SU-DHL-6 (cell line): ENCODE measurements at regions not wholly inside any gene's neighbourhood (a gene's known extent, or its start where the extent isn't known, plus 50 kb on each side); places are given as distances from the start of the nearest gene placed in this dataset.

Source experiments
- H2AFZ ChIP-seq: fragments of 200-600 bp; sonication (generic); 2 replicates; pipeline ENCODE4 v1.6.1; 2014; ENCODE audit warnings: low read depth, mild to moderate bottlenecking, moderate library complexity, mixed read lengths, antibody characterized with exemption, low read length; ENCODE audit not compliant: severe bottlenecking
- H3F3A ChIP-seq: fragments of 200-600 bp; shearing (Covaris generic); 2 replicates; pipeline ENCODE4 v1.6.0; 2016; ENCODE audit warnings: antibody characterized with exemption, mild to moderate bottlenecking; ENCODE audit not compliant: insufficient read depth
- H3K27ac ChIP-seq: fragments of 200-600 bp; sonication (generic); 2 replicates; pipeline ENCODE4 v1.5.1; 2016; ENCODE audit warnings: low read depth, mild to moderate bottlenecking, low read length, moderate library complexity, mixed read lengths
- H3K27me3 ChIP-seq: fragments of 200-600 bp; sonication (generic), shearing (Covaris generic); 2 replicates; pipeline ENCODE4 v1.6.0; 2014; ENCODE audit warnings: mild to moderate bottlenecking, low read length
- H3K36me3 ChIP-seq: fragments of 200-600 bp; sonication (generic); 2 replicates; pipeline ENCODE4 v1.6.1; 2014; ENCODE audit warnings: mild to moderate bottlenecking, low read length, mixed read lengths
- H3K4me2 ChIP-seq: fragments of 300-600, 200-600 bp; shearing (Covaris generic), sonication (generic); 2 replicates; pipeline ENCODE4 v1.6.0; 2014; ENCODE audit warnings: low read length, low read depth, mild to moderate bottlenecking; ENCODE audit not compliant: poor library complexity, severe bottlenecking
- H3K4me3 ChIP-seq: fragments of 200-600 bp; sonication (generic); 2 replicates; pipeline ENCODE4 v1.5.1; 2014; ENCODE audit warnings: antibody characterized with exemption, low read length, mild to moderate bottlenecking, mixed read lengths; ENCODE audit not compliant: insufficient read depth, poor library complexity, severe bottlenecking
- H3K79me2 ChIP-seq: fragments of 200-600 bp; sonication (generic); 2 replicates; pipeline ENCODE4 v1.6.1; 2014; ENCODE audit warnings: mild to moderate bottlenecking, low read length, moderate library complexity; ENCODE audit not compliant: insufficient read depth
- H3K9ac ChIP-seq: fragments of 200-600 bp; sonication (generic); 2 replicates; pipeline ENCODE4 v1.7.0; 2014; ENCODE audit warnings: mild to moderate bottlenecking, low read length
- H3K9me2 ChIP-seq: fragments of 200-600 bp; sonication (generic); replicated peaks from 2 replicates; pipeline ENCODE4 v1.6.1; 2014; ENCODE audit warnings: low read length; ENCODE audit not compliant: insufficient read depth
- H3K9me3 ChIP-seq: fragments of 200-600 bp; sonication (generic); 2 replicates; pipeline ENCODE4 v1.6.1; 2014; ENCODE audit warnings: low read length, mixed read lengths; ENCODE audit not compliant: insufficient read depth
- H4K20me1 ChIP-seq: fragments of 200-600 bp; sonication (generic); 2 replicates; pipeline ENCODE4 v1.6.1; 2014; ENCODE audit warnings: low read depth, mild to moderate bottlenecking, antibody characterized with exemption, low read length, moderate library complexity, mixed read lengths
- EZH2phosphoT487 ChIP-seq: fragments of 200-600 bp; sonication (generic), shearing (Covaris generic); conservative IDR thresholded peaks from 2 replicates; pipeline ENCODE4 v1.6.1; 2018; ENCODE audit warnings: mild to moderate bottlenecking, antibody characterized with exemption, low read length, moderate library complexity, mixed read lengths
- TF ChIP-seq, protein P1 (sequence below): fragments of 200-600 bp; sonication (generic); IDR thresholded peaks from one replicate; pipeline ENCODE4 v1.5.1; 2017; ENCODE audit warnings: antibody characterized with exemption, mild to moderate bottlenecking, low read length, moderate library complexity; ENCODE audit not compliant: insufficient read depth, poor library complexity, severe bottlenecking

DNA sequence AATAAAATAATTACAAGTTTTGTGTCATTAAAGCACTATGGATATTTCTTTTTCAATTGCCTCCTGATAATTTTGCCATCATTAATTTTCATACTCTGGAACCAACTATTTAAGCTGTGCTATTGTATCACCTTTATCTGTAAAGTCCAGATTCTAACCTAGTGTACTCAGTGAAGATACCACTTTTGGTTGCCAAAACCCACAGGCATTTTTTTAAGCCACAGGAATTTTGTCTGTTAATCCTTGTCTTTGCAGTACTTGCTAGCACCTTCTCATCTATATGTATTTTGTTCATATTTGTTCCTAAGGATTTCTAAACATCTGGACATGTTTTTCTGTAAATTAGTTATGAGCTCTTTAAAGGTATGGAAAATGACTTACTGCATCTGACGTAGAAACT lies 481.4 kb upstream of the DAB2 start:
- H2AFZ ChIP-seq: no peak overlapping the region
- no peaks in the 10 kb centered on the region for H3F3A ChIP-seq
- H4K20me1 ChIP-seq: no peaks in the 10 kb centered on the region
- no peak overlapping the region for H3K27ac ChIP-seq
- H3K9ac ChIP-seq: no peak overlapping the region
- H3K79me2 ChIP-seq: no peaks in the 10 kb centered on the region
- H3K9me2 ChIP-seq: peaks cover 4% of the 10 kb centered on the region; the same call in 1 of the 2 replicates
- H3K36me3 ChIP-seq: no peaks in the 10 kb centered on the region
- H3K27me3 ChIP-seq: no peaks in the 10 kb centered on the region
- H3K4me3 ChIP-seq: no peak overlapping the region
- TF ChIP-seq, protein P1, sequence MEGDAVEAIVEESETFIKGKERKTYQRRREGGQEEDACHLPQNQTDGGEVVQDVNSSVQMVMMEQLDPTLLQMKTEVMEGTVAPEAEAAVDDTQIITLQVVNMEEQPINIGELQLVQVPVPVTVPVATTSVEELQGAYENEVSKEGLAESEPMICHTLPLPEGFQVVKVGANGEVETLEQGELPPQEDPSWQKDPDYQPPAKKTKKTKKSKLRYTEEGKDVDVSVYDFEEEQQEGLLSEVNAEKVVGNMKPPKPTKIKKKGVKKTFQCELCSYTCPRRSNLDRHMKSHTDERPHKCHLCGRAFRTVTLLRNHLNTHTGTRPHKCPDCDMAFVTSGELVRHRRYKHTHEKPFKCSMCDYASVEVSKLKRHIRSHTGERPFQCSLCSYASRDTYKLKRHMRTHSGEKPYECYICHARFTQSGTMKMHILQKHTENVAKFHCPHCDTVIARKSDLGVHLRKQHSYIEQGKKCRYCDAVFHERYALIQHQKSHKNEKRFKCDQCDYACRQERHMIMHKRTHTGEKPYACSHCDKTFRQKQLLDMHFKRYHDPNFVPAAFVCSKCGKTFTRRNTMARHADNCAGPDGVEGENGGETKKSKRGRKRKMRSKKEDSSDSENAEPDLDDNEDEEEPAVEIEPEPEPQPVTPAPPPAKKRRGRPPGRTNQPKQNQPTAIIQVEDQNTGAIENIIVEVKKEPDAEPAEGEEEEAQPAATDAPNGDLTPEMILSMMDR: no peak
- no peak for TF ChIP-seq EZH2phosphoT487
- H3K4me2 ChIP-seq: no peak overlapping the region
- H3K9me3 ChIP-seq: no peaks in the 10 kb centered on the region

DNA sequence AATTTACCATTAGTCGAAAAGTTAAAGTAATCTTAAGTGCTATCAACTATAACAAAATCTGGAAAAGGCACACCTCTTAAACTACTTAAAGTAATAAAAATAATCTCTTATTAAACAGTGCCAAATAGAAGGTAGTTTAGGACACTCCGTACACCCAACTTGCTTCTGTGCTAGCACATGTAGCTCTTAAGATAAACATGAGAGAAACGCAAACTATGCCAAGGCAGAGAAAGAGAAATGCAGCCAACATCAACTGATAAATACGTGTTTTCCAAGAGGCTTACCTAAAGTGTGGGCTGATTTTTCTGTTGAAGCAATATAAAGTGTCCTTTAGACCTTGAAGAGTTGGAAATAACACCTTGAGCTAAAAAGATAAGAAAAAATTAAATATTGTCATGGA lies 480.6 kb upstream of the DAB2 start:
- H3K4me2 ChIP-seq: no peak overlapping the region
- no peak overlapping the region for H3K4me3 ChIP-seq
- H3K27me3 ChIP-seq: no peaks in the 10 kb centered on the region
- H3K9me3 ChIP-seq: no peaks in the 10 kb centered on the region
- H3K27ac ChIP-seq: no peak overlapping the region
- no peaks in the 10 kb centered on the region for H3F3A ChIP-seq
- no peak overlapping the region for H3K9ac ChIP-seq
- H3K9me2 ChIP-seq: peaks cover 4% of the 10 kb centered on the region; the same call in 1 of the 2 replicates
- H3K79me2 ChIP-seq: no peaks in the 10 kb centered on the region
- TF ChIP-seq EZH2phosphoT487: no peak
- TF ChIP-seq, protein P1: no peak
- H3K36me3 ChIP-seq: no peaks in the 10 kb centered on the region
- H4K20me1 ChIP-seq: no peaks in the 10 kb centered on the region
- no peak overlapping the region for H2AFZ ChIP-seq

DNA sequence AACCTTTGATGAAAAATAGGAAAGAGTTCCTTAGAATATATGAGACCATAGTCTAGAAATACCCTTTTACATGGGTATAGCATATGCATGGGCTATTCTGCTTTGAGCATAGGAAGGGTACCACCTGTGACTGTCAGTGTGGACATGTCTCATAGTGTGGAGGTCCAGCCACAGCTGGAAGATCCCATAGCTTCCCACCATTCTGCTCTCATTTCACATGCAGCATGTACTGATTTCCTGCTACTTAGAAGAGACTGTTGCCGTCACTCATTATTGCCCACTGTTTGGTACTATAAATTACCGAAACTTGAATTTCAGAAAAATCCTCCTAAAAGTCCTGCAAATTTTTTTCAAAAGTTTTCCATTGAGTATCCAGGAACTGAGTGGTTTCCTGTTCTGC lies 477.8 kb upstream of the DAB2 start:
- Histone ChIP-seq H3K4me2 (no peak overlapping the region), H3K27ac (no peak overlapping the region), H3K9me2 (peaks cover 4% of the 10 kb centered on the region; the same call in 1 of the 2 replicates), H4K20me1 (no peaks in the 10 kb centered on the region), H3K4me3 (no peak overlapping the region), H3K27me3 (no peaks in the 10 kb centered on the region), H2AFZ (no peak overlapping the region), H3K9me3 (no peaks in the 10 kb centered on the region), H3K9ac (no peak overlapping the region), H3K36me3 (no peaks in the 10 kb centered on the region), H3K79me2 (no peaks in the 10 kb centered on the region), H3F3A (no peaks in the 10 kb centered on the region)
- no peak for TF ChIP-seq EZH2phosphoT487
- TF ChIP-seq, protein P1: no peak

DNA sequence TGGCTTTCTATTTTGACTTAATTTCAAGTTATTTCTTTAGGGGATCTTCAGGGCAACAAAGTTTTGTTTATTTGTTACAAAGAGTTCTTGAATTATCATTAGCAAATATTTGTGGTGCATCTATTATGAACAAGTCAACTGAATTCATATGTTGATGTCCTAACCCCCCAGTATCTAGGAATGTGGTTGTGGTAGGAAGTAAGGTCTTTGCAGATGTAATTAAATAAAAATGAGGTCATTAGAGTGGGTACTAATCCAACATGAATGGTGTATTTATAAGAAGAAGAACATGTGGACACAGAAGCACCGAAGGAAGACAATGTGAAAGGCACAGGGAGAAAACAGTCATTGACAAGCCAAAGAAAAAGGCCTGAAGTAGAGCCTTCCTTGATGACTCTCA lies 474.0 kb upstream of the DAB2 start:
- no peaks in the 10 kb centered on the region for H3F3A ChIP-seq
- no peaks in the 10 kb centered on the region for H3K79me2 ChIP-seq
- H3K9ac ChIP-seq: no peak overlapping the region
- TF ChIP-seq, protein P1: no peak
- no peak for TF ChIP-seq EZH2phosphoT487
- no peak overlapping the region for H3K27ac ChIP-seq
- H2AFZ ChIP-seq: no peak overlapping the region
- no peak overlapping the region for H3K4me2 ChIP-seq
- no peaks in the 10 kb centered on the region for H4K20me1 ChIP-seq
- H3K9me2 ChIP-seq: no peaks in the 10 kb centered on the region
- no peaks in the 10 kb centered on the region for H3K9me3 ChIP-seq
- no peaks in the 10 kb centered on the region for H3K27me3 ChIP-seq
- H3K36me3 ChIP-seq: no peaks in the 10 kb centered on the region
- no peak overlapping the region for H3K4me3 ChIP-seq
